T follicular helper cell (primary cell): ENCODE measurements at regions not wholly inside any gene's neighbourhood (a gene's known extent, or its start where the extent isn't known, plus 50 kb on each side); places are given as distances from the start of the nearest gene placed in this dataset.

Source experiments
- DNase-seq: peaks from one replicate; pipeline ENCODE4 v3.0.0-alpha.2; 2020; ENCODE audit warnings: low read depth

DNA sequence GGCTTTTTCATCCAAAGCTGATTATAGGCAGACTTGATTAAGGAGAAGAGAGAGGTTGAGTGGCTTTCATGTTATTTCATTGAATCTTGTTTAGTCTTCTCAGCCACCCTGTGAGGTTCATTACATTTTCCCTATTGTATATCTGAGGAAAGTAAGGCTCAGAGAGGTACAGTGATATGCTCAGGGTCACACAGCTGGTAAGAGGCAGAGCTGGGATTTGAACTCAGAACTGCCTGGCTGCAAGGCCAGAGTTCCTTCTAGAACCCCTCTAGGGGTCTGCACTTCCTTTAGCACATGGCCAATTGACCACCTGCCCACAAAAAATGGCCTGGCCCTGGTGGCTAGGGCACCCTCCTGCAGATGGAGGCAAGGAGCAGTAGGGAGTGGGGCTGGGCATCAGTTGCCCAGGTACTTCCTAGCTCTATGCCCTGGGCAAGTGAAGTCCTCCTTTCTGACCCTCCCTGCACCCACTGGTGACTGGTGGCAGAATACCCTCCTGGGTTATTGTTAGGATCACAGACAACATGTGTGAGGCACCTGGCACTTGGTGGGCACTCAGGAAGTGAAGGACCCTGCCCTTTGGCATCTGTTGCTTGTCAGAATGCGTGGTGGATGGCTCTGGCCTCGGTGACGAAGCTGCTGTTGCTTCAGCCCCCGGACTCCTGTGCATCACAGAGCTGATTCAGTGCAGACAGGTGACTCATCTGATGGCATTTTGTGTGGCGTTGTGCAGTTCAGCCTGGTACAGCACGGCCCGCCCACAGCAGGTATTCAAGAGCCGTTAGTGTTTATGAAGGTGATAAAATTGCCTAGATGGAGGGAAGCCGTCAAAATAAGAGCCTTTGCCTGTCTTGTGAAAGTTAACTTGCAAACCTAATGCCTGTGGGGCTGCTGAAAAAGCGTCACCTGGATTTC is 115.8 kb downstream of the SLC25A47 start:
- DNase-seq = no peak

DNA sequence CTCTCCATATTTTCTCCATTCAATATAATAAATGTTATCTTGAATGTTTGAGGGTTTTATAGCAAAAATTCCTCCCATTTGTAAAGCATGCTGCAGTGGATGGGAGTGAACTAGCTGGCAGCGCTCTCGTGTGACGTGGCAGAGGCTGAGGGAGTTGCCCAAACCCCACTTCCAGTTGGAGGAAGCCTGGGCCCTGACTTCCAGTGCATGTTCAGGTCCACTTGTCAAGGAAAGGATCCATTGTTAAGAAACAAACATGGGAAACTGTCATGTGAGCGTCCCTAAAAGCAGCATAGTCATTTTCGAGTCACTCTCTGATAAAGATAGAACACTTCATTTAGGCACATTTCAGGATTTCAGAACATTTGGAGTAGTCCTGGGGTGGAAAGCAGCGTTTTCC is 116.6 kb downstream of the SLC25A47 start:
- DNase-seq = no peak

DNA sequence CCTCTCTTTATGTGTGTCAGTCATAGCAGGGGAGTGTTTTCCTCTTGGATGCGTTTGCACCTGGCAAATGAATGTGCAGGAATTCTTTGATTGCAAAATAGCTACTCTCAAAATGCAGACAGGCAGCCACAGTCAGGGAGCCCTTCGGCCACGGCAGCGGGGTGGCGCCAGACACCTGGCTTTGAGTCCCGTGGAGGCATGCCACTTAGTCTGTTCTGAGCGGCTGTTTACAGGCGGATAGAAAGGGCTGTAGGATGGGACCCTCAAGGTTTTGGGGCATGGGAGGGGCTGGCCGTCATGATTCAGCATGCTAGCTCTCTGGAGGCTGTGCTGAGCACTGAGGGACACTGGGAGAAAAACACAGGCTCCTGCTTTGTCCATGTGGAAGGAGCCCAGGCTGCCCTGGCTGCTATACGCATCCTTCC is 117.1 kb downstream of the SLC25A47 start:
- peak; percentile 21 for DNase-seq

DNA sequence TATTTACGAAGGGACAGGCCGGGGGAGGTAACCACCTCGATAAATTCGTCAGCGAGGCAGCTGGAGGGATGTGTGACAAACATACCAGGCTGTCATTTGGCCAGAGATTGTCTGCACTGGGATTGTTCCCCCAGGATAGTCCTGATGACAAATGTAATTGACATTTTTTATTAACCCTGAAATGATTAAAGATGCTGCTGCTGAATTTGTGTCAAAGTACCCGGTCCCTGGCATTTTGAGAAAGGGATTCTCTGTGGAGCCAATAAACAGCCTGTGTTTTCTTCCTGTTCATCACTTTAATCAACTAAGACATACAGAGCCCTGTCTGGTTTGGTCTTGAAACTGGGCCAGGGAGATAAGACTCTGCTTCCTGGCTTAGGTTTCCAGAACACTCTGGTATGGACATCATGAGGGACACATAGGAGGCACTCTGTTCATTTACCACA is 117.6 kb downstream of the SLC25A47 start:
- no peak for DNase-seq

DNA sequence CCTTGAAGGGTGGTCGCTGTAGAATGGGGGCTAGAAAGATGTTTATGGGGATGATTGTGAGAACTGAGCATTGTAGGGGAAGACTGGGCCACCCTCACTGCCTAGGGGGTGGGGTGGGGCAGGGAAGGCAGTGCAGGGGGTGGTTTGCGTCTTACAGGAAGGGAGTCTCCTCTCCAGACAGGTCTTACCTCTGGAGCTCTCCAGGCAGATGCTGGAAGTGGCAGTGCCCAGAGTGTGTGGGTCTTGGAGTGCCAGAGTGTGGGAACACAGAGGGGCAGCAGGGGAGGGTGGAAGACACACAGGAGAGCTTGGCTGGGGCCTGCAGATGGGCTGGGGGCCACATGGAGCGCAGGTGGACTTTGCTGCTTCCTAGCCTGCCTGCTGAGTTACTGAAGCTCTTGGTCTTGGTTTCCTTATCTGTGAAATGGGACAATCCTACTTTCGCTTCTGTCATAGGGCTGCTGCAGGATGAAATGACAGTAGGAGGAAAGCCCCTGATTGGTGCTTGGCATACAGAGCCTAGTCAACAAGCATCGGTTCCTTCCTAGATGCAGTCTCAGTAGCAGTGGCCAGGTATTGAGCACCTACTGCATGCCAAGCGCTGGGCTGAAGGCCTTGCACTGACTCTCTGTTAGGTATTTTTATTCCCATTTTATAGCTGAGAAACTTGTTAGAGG is 118.3 kb downstream of the SLC25A47 start:
- no peak for DNase-seq

DNA sequence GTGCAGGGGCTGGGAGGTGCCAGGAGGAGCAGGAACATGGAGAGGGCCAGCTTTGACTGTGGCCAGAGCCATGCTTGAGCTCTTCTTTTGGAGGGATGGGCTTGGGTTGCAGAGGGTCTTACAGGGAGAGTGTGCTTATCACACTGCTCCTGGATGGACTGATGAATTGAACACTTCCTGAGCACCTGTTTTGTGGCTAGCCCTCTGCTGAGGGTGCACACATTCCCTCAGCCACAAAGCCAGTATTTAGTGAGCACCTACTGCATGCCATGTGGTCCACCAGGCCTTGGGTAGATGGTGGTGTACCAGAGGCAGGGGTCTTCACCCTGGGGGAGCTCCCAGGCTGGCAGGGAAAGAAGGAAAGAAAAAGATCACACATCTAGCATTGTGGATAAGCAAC is 118.9 kb downstream of the SLC25A47 start:
- no peak for DNase-seq

DNA sequence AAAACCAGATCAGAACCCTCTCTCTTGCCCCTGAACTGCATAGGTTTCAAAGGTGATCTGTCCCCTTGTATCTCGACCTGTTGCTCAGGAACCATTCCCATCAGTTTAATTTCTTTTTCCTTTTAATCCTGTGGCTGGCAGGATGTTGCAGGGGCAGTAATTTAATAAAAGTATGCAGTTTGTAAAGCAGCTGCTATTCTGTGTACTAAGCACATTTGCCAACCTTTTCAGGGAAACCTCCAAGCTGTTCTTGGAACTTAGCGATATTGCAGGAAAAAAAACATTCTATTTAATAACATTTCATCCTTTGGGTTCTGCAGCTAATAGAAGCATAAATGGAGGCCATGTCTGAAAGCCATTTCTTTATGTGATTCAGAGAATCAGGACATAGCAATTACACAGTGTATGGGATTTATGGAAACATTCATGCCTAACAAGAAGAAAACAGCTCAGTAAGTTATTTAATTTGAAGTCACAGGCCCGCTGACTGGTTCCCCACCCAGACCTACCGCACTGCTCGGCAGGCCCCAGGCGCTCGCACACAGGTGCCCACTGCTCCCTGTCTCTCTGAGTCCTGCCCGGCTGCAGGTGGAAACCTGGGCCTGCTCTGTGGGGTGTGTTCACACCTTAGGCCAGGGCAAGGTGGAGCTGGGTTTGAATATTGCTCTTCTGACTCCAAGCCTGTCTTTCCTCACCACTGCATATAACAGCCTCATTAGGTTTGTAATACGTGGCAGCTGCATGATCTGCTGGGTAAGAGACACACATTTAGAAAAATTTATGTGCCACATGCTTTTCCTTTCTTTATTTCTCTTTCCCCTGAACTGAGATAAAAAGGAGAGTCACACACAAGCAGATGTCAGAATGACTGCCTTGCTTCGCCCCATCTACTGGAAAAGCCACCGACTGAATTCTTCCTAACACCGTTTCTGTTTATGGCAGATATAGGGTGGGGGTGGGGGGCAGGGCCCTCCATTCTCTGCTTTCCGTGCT is 119.7 kb downstream of the SLC25A47 start:
- DNase-seq = no peak

DNA sequence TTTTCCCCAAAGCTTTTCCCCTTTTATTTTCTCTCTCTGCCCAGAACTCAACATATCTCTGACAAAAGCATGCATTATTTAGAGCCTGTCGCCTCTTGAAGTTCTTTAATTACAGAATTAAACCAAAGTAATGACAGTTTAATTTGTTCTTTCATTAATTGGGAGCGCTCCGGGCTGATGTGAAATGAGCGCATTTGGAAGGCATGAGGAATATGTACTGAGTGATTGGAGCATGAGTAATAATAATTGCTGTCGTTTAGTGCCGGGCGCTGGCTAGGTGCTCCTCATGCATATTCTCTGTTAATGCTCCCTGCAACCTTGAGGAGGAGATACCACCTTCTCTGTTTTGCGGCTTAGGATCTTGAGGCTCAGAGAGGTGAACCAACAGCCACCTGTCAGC is 120.5 kb downstream of the SLC25A47 start:
- no peak for DNase-seq

DNA sequence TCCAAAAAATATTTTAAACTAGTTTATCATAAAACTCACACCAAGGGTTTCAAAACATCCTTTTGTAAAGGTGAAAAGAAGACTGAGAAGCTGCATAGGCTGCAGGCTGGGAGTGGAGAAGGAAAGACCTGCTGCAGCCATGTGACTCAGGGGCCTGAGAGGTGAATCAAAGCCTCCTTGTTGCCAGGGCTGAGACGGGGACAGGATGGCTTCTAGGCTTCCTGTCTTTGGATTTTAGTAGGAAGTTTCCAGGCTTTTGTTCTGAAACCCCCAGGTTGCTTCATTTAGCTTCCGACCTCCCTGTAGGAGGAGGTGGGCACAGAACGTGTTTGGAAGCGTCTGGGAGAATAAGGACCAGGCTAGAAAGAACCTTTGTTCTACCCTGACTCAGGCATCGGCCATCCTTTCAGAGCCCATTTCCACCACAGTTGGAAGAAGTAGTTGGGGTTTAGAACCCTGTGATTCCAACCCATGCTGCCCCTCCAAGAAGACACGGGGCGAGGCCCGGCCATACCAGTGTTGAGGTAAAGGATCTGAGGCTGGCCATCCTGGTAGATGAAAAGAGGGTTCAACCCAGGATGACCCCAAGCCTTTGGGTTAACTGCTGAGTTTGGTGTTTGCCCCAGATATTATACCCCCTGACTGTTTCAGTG is 122.4 kb downstream of the SLC25A47 start:
- no peak for DNase-seq

DNA sequence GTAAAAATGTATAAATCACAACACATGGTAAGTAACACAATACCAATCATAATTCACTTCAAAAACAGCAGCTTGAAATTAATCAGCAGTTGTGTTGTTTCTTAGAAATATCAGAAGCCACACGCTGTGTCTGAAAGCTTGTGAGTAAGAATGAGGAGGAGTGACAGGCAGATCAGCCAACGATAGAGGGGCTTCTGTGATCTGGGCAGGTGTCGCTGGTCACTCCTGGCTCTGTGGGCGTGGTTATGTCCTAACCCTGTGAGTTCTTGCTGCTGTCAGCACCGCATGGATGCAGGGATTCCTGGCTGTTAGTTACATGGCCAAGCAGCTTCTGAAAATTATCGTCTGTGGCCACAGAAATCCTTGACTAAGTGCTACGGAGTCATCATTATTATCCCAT is 123.4 kb downstream of the SLC25A47 start:
- DNase-seq = no peak

DNA sequence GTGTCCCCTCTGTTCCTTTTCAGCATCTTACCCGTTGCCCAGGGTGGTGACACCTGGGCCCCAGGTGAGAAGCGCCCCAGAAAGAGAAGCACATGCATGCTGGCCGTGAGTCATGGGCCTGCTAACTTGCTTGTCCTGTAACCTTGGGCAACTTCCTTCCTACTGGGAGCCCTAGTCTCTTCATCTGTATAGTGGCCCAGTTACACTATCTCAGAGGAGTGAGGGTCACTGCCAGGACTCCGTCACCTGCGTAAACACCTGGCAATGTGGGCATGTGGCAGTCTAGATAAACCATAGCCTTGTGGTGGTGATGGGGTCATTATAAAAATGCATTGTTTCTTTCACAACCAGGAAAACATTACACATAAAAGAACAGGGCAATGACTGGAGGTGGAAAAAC is 125.2 kb downstream of the SLC25A47 start:
- no peak for DNase-seq

DNA sequence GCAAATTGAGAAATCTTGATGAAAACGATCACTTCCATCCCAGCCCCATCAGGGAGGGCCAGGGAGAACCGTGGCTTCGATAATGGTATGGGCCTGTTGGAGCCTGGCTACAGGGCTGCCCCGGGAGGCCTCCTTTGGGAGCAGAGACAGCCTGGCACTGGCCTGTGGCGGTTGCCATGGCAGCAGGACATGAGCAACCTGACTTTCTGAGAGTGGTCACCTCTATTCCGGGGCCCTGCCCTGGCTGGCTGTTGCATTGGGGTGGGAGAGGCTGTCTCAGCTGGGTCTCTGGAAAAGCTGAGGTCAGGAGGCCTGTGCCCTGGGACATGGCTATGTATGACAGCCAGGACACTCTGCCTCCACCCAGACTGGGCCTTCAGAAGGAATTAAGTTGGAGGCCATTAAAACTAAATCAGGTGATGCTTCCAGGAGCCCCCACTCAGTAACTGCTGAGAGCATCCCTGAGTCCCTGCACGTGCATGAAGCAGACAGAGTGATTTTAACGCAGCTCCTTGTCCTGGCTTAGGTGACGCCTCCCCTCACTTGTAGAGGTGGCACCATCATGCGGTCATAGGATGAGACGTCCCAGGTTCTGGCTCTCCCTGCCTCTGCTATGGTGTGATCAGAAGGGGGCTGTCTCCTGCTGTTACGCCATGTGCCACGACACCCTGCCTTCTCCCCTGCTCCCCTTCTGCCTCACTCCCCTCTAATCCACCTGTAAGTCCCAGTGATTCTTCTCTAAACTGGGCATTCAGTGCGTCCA is 126.3 kb downstream of the SLC25A47 start:
- no peak for DNase-seq

DNA sequence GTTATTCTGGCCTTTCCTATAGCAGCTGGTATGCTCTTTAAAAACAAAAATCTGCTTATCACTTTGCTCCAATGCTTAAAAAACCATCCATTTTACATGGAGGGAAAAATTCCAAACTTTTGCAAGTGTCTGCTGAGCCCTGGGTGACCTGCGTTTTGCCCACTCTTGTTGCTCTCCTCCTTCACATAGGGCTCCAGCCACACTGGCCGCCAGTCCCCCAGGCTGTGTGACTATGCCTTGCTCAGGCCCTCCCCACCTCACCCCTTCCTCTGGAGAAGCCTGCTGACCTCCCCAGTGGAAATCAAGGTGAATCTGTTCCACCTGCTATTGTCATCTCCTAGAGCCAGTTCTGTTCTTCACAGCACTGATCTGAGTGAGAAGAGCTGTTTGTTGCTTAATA is 126.9 kb downstream of the SLC25A47 start:
- no peak for DNase-seq

DNA sequence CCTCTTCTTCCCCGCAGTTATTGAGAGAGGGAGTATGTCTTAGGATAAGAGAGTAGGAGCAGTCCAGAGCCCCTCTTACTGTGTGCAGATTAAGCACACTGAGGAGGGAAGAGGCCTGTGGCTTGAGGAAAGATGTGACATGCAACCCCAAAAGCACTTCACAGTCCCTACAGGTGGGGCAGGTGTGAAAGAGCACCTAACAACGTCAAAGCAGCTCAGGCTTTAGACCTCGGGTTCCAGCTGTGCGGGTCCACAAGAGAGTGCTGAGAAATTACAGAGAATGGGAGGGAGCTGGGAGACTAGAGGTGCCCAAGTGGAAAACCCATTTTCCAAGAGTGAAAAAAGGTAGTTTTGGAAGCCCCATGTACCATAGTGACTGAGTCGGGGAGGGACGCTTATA is 127.6 kb downstream of the SLC25A47 start:
- no peak for DNase-seq

DNA sequence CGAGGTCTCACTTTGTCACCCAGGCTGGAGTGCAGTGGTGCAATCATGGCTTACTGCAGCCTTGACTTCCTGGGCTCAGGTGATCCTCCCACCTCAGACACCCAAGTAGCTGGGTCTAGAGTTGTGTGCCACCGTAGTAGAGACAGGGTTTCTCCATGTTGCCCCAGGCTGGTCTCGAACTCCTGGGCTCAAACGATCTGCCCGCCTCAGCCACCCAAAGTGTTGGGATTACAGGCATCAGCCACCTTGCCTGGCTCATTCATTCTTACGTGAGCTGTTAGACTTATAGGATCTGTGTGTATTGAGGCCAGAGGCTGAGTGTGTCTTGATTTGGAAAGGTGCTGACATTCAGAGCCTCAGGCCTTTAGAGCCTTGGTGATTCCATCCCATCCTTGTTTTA is 128.1 kb downstream of the SLC25A47 start:
- DNase-seq = no peak

DNA sequence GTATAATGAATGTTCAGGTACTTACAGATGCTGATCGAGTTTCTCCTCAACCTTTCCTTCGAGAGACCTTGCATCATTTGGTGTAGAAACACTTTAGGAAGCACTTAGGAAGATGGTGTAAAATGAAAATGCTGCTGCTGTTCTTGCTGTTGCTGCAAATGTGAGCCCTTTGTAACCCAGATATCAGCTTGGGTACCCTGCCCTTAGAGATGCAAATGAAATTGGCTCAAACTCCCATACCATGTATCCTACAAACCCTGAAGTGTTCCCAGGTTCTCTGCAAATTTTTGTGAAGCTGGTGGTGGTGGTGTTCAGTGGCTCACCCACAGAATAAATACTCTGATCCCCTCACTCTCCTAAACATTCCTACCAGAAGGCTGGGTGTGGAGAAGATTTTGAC is 130.8 kb downstream of the SLC25A47 start:
- no peak for DNase-seq

DNA sequence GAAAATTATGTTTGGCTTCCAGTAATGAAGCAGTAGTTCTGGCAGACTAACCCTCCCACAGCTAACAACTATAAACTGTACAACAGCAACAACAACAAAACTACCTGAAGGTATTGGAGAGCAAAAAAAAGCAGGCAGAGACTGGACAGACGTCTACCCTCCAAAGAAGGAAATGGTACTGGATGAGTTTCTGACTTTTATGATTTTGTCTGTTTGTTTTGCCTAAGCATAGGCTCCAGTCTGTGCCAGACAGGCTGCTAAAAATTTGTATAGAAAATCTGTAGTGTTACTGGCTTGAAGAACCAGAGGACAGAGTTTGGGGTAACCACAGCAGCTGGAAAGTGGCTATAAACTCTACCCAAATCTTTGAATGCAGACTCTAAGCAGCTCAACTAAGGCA is 131.3 kb downstream of the SLC25A47 start:
- DNase-seq = no peak

DNA sequence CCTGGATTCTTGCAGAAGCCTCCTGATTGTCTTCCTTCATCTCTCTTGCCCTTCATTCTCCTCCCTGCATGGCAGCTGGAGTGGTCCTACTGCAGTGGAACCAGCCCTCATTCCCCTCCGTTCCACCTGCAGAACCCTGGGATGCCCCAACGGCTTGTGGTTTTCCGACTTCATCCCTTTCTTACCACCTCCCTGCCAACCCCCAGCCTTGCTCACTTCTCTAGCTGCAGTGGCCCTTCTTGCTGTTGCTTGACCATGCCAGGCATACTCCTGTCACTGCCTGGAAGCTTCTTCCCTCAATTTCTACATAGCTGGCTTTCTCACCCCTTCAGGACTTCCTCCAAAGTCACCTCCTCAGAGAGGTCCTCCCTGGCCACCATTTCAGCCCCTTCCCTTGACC is 123.3 kb downstream of the BEGAIN start:
- no peak for DNase-seq

DNA sequence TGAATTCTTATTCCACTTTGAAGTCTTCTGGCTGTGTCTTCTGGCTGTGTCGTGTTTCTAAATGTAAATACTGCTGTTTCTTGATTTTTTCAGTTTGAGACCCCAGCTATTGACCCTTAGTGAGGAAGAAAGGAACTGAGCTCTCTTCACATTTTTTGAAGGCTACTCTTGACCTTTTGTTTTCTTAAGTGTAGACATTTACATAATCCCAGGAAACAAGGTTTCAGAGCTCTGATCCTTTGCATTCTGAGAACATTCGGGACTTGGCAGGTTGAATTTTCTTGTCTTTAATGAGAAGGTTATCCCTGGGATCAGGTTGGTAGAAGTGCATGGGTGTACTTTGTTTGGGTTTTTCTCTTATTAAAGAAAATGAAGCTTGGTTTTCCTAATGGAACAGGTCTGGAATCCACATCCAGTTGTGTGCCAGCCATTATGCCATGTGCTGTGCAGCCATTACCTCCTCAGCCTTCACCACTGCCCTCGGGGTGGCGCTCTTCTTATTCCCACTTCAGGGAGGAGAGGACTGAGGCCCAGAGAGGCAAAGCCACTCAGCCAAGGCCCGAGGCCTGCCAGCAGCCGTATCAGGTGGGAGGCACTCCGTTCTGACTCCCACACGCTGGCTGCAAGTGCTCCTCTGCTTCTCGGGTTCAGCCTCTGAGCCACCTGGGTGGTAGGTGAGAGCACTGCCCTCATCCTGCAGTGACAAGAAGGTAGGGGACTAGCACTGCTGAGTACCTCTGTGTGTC is 120.9 kb downstream of the BEGAIN start:
- DNase-seq = no peak
